ENCODE measurements at regions not wholly inside any gene's neighbourhood (a gene's known extent, or its start where the extent isn't known, plus 50 kb on each side); places are given as distances from the start of the nearest gene placed in this dataset.

DNA sequence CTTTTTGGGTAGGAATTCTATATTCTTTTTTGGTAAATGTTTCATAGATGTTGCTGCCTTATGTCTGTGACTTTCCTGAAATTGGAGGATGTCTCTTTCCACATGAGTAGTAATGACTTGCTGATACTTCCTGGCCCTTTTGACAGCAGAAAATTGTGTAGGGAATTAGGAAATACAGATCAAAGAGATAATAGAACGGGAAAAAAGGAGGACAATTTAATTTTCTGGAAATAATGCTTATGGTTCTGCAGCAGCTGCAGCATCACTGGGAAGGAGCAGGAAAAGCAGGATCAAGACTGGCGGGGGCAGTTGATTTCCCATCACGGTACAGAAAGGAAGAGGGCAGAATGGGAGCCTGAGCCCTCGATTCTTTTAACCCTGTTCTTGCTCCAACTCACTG, 68.8 kb upstream of the PZP start:
- Histone ChIP-seq H3K27me3 (no peaks in the 10 kb centered on the region), H3K27ac (no peak overlapping the region), H3K4me1 (no peaks in the 10 kb centered on the region), H3K4me3 (no peak overlapping the region), H3K36me3 (no peaks in the 10 kb centered on the region), H3K9me3 (no peaks in the 10 kb centered on the region)
- WGBS, 2 donors, result 55% methylated on average over 4 of the region's 4 CpGs
- DNase-seq, result no peak
- TF ChIP-seq POLR2A (IDR thresholded peaks at IDR 0.05), result no peak
- TF ChIP-seq, protein P1, sequence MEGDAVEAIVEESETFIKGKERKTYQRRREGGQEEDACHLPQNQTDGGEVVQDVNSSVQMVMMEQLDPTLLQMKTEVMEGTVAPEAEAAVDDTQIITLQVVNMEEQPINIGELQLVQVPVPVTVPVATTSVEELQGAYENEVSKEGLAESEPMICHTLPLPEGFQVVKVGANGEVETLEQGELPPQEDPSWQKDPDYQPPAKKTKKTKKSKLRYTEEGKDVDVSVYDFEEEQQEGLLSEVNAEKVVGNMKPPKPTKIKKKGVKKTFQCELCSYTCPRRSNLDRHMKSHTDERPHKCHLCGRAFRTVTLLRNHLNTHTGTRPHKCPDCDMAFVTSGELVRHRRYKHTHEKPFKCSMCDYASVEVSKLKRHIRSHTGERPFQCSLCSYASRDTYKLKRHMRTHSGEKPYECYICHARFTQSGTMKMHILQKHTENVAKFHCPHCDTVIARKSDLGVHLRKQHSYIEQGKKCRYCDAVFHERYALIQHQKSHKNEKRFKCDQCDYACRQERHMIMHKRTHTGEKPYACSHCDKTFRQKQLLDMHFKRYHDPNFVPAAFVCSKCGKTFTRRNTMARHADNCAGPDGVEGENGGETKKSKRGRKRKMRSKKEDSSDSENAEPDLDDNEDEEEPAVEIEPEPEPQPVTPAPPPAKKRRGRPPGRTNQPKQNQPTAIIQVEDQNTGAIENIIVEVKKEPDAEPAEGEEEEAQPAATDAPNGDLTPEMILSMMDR (IDR thresholded peaks at IDR 0.05), result no peak
- intact Hi-C loops (cut with DNase I), result no loop called here

DNA sequence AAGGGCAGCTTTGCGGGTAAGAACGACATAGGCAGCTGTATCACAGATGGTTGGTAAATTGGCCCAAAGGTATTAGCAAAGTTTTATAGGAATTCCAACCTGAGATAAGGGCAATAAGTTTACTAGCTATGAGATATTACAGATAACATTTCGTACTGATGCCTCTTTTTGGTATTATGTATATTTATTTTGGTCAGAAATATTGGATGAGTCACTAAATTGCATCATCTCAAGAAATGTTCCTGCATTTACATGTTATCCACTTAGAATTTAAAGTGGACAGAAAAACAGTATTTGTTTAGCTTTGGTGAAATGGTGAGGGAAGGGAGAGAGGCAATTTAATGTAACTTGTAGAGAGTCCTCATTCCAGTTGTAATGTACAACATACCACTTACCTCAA, 65.1 kb upstream of the PZP start:
- TF ChIP-seq, protein P1 (IDR thresholded peaks at IDR 0.05), result no peak
- TF ChIP-seq POLR2A (IDR thresholded peaks at IDR 0.05), result no peak
- intact Hi-C loops (cut with DNase I), result no loop called here
- 69 to 79% methylated on average over 3 of the region's 3 CpGs for WGBS, 2 donors
- no peak for DNase-seq
- Histone ChIP-seq H3K27me3 (no peaks in the 10 kb centered on the region), H3K4me1 (no peaks in the 10 kb centered on the region), H3K9me3 (no peaks in the 10 kb centered on the region), H3K4me3 (no peak overlapping the region), H3K27ac (no peak overlapping the region), H3K36me3 (no peaks in the 10 kb centered on the region)

DNA sequence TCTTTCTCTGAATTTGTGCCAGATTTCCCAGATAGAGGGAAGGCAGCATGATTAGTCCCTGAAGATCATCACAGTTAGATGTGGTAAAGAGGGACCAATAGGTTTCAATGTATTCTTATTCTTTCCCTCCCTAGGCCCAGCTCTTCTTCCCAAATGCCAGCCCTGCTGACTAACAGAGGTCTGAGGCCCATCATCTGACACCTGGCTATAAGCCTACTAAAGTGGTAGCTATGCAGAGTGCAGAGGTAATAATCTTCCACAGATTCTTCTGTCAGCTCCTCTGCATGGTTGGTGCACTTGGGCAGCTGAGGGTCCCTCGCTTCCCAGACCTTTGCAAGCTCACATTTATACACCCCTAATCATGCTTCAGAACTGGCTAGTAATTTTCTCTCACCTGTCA, 63.7 kb upstream of the PZP start:
- Histone ChIP-seq H3K9me3 (no peaks in the 10 kb centered on the region), H3K27ac (no peak overlapping the region), H3K36me3 (no peaks in the 10 kb centered on the region), H3K4me1 (no peaks in the 10 kb centered on the region), H3K4me3 (no peak overlapping the region), H3K27me3 (no peaks in the 10 kb centered on the region)
- TF ChIP-seq, protein P1 (IDR thresholded peaks at IDR 0.05), result no peak
- no peak for TF ChIP-seq POLR2A (IDR thresholded peaks at IDR 0.05)
- WGBS, 2 donors, result 76 to 92% methylated on average over 1 of the region's 1 CpG
- DNase-seq, result no peak
- intact Hi-C loops (cut with DNase I), result no loop called here

DNA sequence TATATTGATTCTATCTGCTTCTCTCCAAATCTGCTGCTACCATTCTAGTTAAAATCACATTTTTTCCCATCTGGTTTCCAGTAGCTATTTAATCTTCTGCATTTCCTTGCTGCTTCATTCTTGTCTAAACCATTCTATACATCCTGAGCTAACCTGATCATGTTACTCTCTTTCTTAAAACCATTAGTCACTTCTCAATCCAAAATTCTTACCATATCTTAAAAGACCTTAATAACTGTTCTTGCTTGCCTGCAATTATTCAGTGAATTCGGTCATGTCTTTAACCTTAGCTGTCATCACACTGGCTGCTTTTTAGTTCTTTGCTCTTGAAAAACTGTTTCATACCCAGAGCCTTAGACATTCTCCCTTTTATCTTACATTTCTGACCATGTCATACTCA, 56.4 kb upstream of the PZP start:
- Histone ChIP-seq H3K27me3 (no peaks in the 10 kb centered on the region), H3K4me1 (no peaks in the 10 kb centered on the region), H3K27ac (no peak overlapping the region), H3K4me3 (no peak overlapping the region), H3K9me3 (no peaks in the 10 kb centered on the region), H3K36me3 (no peaks in the 10 kb centered on the region)
- 38 to 58% methylated on average over 1 of the region's 1 CpG for WGBS, 2 donors
- DNase-seq, result no peak
- intact Hi-C loops (cut with DNase I), result no loop called here
- TF ChIP-seq, protein P1 (IDR thresholded peaks at IDR 0.05), result no peak
- no peak for TF ChIP-seq POLR2A (IDR thresholded peaks at IDR 0.05)

DNA sequence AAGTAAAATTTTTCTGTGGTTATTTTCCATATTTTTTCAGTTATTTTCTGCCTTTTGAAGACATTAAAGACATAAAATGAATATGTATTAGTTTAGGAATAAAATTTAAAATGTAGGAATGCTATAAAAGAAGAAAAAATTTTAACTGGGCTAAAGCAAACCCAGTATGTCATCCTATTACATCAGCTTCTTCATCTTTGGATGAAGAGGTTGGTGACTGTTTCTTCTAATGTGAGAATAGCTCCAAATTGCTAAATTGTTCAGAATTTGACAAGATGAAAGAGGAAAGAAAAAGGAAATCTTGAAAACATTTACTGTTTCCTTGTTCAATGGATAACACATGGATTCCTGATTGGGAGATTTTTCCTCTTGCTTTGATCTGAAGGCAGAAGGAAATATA, 52.7 kb upstream of the PZP start:
- no peak overlapping the region for H3K4me3 ChIP-seq
- H3K27me3 ChIP-seq, result no peaks in the 10 kb centered on the region
- H3K4me1 ChIP-seq, result no peaks in the 10 kb centered on the region
- DNase-seq, result no peak
- no peaks in the 10 kb centered on the region for H3K36me3 ChIP-seq
- H3K27ac ChIP-seq, result no peak overlapping the region
- no peak for TF ChIP-seq POLR2A (IDR thresholded peaks at IDR 0.05)
- TF ChIP-seq, protein P1 (IDR thresholded peaks at IDR 0.05), result no peak
- intact Hi-C loops (cut with DNase I), result no loop called here
- H3K9me3 ChIP-seq, result no peaks in the 10 kb centered on the region

All from esophagus squamous epithelium (tissue), 5 donors.